PC-9 (cell line): ENCODE measurements at regions not wholly inside any gene's neighbourhood (a gene's known extent, or its start where the extent isn't known, plus 50 kb on each side); places are given as distances from the start of the nearest gene placed in this dataset.

Experiments
- EZH2 ChIP-seq: fragments of 200-600 bp; sonication (generic); IDR thresholded peaks from 2 replicates; pipeline ENCODE4 v1.8.0; 2017; ENCODE audit warnings: antibody characterized with exemption, low read depth
- TF ChIP-seq, protein P1 (sequence below): fragments of 200-600 bp; sonication (generic); conservative IDR thresholded peaks from 2 replicates; pipeline ENCODE4 v1.6.1; 2017; ENCODE audit warnings: mixed run types, antibody characterized with exemption, mild to moderate bottlenecking, moderate library complexity

DNA sequence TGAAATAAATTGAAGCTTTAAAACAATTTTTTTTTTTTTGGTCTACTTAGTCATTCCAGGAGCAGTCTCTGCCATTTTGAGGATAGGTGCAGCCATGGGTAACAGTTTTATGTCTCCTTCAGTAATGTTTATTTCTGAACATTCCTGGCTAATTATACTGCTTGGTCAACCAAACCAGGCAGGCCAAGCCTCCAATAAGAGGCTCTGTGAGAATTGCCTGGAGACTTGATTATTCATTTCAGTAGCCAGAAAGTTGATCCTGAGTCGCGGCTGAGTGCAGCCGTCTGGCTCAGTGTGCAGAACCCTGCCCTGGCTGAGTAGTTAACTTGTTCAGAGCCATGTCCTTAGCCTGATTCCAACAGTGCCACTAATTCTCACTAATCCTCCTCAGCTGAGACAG lies 364.0 kb upstream of the FAT3 start:
- TF ChIP-seq, protein P1, sequence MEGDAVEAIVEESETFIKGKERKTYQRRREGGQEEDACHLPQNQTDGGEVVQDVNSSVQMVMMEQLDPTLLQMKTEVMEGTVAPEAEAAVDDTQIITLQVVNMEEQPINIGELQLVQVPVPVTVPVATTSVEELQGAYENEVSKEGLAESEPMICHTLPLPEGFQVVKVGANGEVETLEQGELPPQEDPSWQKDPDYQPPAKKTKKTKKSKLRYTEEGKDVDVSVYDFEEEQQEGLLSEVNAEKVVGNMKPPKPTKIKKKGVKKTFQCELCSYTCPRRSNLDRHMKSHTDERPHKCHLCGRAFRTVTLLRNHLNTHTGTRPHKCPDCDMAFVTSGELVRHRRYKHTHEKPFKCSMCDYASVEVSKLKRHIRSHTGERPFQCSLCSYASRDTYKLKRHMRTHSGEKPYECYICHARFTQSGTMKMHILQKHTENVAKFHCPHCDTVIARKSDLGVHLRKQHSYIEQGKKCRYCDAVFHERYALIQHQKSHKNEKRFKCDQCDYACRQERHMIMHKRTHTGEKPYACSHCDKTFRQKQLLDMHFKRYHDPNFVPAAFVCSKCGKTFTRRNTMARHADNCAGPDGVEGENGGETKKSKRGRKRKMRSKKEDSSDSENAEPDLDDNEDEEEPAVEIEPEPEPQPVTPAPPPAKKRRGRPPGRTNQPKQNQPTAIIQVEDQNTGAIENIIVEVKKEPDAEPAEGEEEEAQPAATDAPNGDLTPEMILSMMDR: no peak
- no peak for TF ChIP-seq EZH2
